Fibroblast of villous mesenchyme (primary cell): ENCODE measurements at regions not wholly inside any gene's neighbourhood (a gene's known extent, or its start where the extent isn't known, plus 50 kb on each side); places are given as distances from the start of the nearest gene placed in this dataset.

ENCODE experiments used
- DNase-seq: peaks from one replicate; pipeline ENCODE4 v3.0.0-alpha.2; 2010; ENCODE audit warnings: low read depth
- H3K4me3 ChIP-seq: 2 replicates; pipeline ENCODE4 v1.5.1; 2011; ENCODE audit warnings: low read depth, mild to moderate bottlenecking, low read length
- CTCF ChIP-seq: IDR thresholded peaks from 2 replicates; pipeline ENCODE4 v1.5.1; 2012; ENCODE audit warnings: low read depth, mild to moderate bottlenecking, low read length; ENCODE audit not compliant: insufficient read depth

- no peak for TF ChIP-seq CTCF
- DNase-seq: no peak
- no peak overlapping the region for H3K4me3 ChIP-seq
These were observed 369.7 kb downstream of the CDK5RAP2 start for GRCh38 chr9:120210274-120210673.

- no peak for TF ChIP-seq CTCF
- H3K4me3 ChIP-seq: no peak overlapping the region
These were observed 376.9 kb downstream of the CDK5RAP2 start for GRCh38 chr9:120202856-120203654.

GRCh38 chr9:120198027-120198426, 381.9 kb downstream of the CDK5RAP2 start:
- DNase-seq: no peak
- no peak overlapping the region for H3K4me3 ChIP-seq
- TF ChIP-seq CTCF: no peak

More at GRCh38 chr9:120202856-120203654, 376.9 kb downstream of the CDK5RAP2 start:
- DNase-seq: no peak

- no peak for TF ChIP-seq CTCF
- H3K4me3 ChIP-seq: no peak overlapping the region
- no peak for DNase-seq
These were observed 382.4 kb downstream of the CDK5RAP2 start for GRCh38 chr9:120197605-120198004.

- H3K4me3 ChIP-seq: no peak overlapping the region
- TF ChIP-seq CTCF: no peak
- no peak for DNase-seq
These were observed 388.8 kb downstream of the CDK5RAP2 start for GRCh38 chr9:120191141-120191540.

GRCh38 chr9:120187758-120188157, 392.2 kb downstream of the CDK5RAP2 start:
- no peak overlapping the region for H3K4me3 ChIP-seq
- DNase-seq: no peak
- TF ChIP-seq CTCF: no peak

- H3K4me3 ChIP-seq: no peak overlapping the region
These were observed 393.7 kb downstream of the CDK5RAP2 start for GRCh38 chr9:120186276-120186675.

More at GRCh38 chr9:120186276-120186675, 393.7 kb downstream of the CDK5RAP2 start:
- DNase-seq: no peak
- TF ChIP-seq CTCF: no peak
